Iris pigment epithelial cell (primary cell): ENCODE measurements at regions not wholly inside any gene's neighbourhood (a gene's known extent, or its start where the extent isn't known, plus 50 kb on each side); places are given as distances from the start of the nearest gene placed in this dataset.
"Not testable (repeated sequence)": the region's sequence is repeated elsewhere in the genome, so short reads cannot be mapped to it uniquely, and the experiment has no call there.

ENCODE experiments used
- DNase-seq: peaks from one replicate; pipeline ENCODE4 v3.0.0-alpha.2; 2011; ENCODE audit warnings: low read depth

DNA sequence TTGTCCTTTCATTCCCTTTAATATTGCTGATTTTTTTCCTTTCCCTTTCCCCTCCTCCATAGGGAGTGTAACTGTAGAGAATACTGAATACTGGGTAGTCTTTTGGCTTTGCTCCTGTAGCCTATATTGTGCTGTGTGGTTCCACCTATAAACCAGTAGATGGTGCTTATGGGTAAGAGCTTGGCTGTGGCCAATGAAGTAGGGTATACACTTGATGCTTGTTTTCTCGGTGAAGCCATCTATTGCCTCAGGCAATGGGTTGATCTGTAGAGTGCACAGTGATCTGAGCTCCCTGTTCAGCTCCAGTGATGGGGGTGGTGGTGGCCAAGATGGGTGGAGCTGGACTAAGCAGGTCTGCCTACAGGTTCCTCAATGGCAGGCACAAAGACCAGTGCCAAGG, 203.3 kb upstream of the IMPG1 start:
- no peak for DNase-seq

DNA sequence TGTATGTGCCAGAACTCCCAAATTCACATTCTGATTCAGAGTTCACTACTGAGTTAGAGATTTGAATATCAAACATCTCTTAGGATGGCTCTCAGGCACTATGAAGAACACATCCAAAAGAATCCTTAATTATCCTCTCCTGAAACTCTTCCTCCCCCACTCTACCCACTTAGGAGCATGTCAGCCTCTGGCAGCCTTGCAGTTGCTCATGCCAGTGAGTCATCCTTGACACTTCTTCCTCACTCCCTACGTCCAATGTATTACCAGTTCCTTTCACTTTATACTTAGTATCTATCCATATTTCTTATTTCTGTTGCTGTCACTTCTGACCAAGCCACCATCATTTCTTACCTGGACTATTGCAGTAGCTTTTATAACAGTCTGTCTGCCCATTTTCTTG, 192.0 kb upstream of the IMPG1 start:
- DNase-seq, result no peak

GRCh38 chr6:76262240-76262639, 189.8 kb upstream of the IMPG1 start:
- no peak for DNase-seq

- DNase-seq, result no peak
Measured at GRCh38 chr6:76250666-76251065, 178.2 kb upstream of the IMPG1 start.

DNA sequence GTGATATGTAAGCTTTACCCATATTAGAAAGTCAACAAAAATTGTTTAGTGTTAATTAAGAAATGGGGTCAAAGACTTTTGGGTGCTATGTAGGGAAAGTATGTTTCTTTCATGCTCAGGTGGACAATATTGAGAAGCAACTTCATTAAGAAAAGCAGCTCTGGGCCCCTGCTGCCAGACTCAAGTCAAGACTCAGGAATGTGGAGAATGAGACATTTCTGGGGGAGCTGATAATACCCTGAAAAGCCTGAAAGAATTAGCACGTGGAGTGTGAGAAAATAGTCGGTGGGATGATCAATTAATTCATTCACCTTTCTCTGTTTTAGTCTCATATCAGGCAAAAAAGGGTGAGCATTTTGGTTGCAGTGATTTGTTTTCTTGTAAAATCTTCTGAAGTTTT, 175.1 kb upstream of the IMPG1 start:
- DNase-seq, result no peak

GRCh38 chr6:76240092-76240491, 167.6 kb upstream of the IMPG1 start:
- no peak for DNase-seq

- peak; percentile 7 for DNase-seq
Measured at GRCh38 chr6:76230711-76231110, 158.2 kb upstream of the IMPG1 start.

DNA sequence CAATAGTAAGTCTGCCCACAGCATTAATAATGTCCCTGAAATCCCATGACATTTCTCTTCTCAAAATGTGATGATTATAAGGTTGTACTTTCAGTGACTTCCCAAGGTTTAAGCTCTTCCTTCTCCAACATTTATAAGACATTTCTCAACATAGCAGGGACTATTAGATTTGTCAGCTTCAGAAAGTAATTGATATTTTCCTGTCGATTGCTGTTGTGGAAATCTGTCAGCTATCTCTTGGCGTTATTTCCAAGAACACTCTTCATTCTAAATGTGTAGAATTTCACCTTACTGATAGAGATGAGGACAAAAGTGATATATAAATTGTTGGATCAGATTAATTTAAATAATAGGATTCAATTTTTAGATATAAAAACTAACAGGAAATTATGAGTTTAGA, 149.7 kb upstream of the IMPG1 start:
- no peak for DNase-seq

GRCh38 chr6:76221525-76221924, 149.1 kb upstream of the IMPG1 start:
- DNase-seq, result no peak

DNA sequence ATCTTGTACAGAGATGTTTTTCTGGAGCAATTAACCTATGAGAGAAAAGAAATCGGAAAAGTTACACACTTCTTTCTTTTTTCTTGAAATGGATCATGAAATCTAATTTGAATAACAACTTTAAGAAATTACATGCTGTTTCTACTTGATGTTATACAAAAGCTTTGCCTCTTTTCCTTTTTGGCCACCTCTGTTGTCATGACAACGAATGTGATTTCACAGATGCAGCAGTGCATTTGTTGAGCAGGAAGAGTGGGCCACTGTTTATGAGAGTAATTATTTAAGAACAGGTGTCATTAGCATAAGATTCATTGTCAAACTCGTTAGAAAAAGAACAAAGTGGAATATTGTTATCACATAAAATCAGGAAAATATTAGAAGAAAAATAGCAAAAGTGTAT, 148.3 kb upstream of the IMPG1 start:
- no peak for DNase-seq

GRCh38 chr6:76217606-76218005, 145.1 kb upstream of the IMPG1 start:
- DNase-seq, result no peak

DNA sequence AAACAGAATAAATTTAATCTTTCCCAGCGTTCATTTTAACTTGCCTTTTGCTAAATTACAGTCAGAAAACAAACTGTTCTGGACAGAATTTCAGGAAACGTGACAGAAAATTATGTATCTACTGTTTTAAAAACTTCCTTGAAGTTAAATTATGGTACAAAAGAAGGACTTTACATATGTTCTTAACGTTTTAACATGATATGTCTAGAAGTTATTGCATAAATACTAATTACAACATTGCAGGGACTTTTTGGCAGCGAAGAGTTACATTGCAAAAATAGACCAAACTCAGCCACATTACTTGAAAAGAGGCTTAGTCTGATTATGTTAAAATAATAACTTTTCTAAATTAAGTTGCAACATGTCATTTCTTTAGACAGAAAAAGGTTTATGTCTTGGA, 142.1 kb upstream of the IMPG1 start:
- DNase-seq, result no peak

GRCh38 chr6:76174722-76175121, 102.3 kb upstream of the IMPG1 start:
- no peak for DNase-seq

- DNase-seq, result no peak
Measured at GRCh38 chr6:76166874-76167273, 94.4 kb upstream of the IMPG1 start.

DNA sequence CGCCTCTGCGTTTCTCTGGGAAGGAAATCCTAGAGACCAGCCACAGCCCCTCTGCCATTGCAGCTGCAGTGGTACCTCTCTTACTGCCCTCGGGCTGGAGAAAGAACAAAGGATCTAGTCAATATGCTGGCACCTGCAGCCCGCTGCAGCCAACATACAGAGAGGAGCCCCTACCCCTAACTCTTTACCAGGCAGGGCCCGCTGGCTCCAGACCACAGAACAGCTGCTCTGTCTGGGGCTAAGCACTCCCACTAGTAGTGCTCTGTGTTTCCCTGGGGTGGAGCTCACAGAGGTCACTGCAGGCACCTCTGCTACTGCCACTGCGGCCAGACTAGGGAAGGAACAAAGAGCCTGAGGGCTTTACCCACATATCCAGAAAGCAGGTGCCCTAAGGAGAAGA, 93.8 kb upstream of the IMPG1 start:
- DNase-seq, result no peak

GRCh38 chr6:76165471-76166221, 93.2 kb upstream of the IMPG1 start:
- DNase-seq, result no peak

DNA sequence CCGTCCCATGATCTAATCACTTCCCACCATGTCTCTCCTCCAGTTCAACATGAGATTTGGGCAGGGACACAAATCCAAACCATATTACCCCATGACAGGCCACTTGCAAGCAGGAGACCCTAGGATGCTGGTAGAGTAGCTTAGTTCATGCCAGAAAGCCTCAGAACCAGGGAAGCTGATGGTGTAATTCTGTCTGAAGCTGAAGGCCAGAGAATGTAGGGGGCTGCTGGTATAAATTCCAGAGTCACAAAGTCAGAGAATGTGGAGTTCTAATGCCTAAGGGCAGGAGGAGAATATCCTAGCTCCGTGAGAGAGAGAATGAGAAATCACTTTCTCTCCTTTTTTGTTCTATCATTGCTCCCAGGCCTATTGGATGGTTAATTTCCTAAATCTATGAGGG, 90.3 kb upstream of the IMPG1 start:
- DNase-seq, result no peak

GRCh38 chr6:76157800-76158199, 85.3 kb upstream of the IMPG1 start:
- not testable (repeated sequence) for DNase-seq

- DNase-seq, result no peak
Measured at GRCh38 chr6:76135481-76135880, 63.0 kb upstream of the IMPG1 start.

GRCh38 chr6:76134651-76135050, 62.2 kb upstream of the IMPG1 start:
- no peak for DNase-seq

DNA sequence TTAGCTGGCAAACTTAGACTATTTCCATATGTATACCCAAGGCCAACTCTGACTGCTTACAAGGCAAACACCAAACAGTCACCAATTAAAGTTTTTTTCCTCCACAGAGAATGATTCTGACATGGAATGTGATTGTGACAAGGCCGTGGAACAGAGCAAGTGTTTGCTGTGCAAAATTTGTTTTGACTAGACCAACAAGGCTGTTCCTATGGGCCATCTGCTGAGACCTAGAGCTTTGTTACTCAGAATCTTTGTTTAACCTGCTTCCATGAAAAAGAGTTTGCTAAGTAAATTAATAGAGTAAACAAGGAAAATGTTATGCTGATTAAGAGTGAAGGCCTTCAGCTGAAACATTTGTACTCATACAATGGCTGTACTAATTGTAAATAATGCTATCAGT, 51.6 kb upstream of the IMPG1 start:
- DNase-seq, result no peak
